ENCODE measurements at regions not wholly inside any gene's neighbourhood (a gene's known extent, or its start where the extent isn't known, plus 50 kb on each side); places are given as distances from the start of the nearest gene placed in this dataset.

DNA sequence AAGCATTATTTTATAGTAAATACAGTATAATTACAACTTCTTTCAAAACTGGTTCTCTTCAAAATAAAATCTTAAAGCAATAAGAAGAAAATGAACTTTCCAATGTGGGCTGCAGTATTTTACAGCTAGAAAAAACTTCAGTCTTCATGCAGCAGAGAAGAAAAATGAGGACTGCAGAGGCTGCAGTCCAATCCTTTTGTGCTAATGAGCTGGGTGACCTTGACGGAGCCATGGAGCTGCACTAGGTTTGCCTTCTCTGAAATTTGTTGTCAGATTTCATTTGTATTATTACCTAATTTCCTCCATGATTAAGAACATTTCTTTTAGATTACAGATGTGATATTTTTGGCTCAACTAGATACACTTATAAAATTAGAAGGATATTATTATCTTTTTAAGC lies 245.2 kb upstream of the ADAMTS3 start:
- no peak for DNase-seq
- Histone ChIP-seq H3K4me1 (ENCODE audit: control insufficient read depth in 2 of 3, insufficient read depth in 2 of 3, low read depth in 1 of 3, low read length in 3 of 3) (no peaks in the 10 kb centered on the region), H3K9me3 (ENCODE audit: control insufficient read depth in 2 of 3, insufficient read depth in 1 of 3, low read length in 3 of 3) (no peaks in the 10 kb centered on the region), H3K4me3 (ENCODE audit: low read length in 3 of 3) (no peak overlapping the region), H3K9ac (ENCODE audit: low read length in 3 of 3) (no peak overlapping the region), H3K27me3 (ENCODE audit: control insufficient read depth, insufficient read depth, low read length) (no peaks in the 10 kb centered on the region), H3K27ac (ENCODE audit: low read depth in 2 of 2, low read length in 2 of 2) (no peak overlapping the region), H3K36me3 (ENCODE audit: control insufficient read depth in 2 of 3, insufficient read depth in 3 of 3, low read length in 3 of 3) (no peaks in the 10 kb centered on the region)
- FAIRE-seq: no peak
- intact Hi-C loops (cut with DNase I): no loop called here
- TF ChIP-seq, protein P1, sequence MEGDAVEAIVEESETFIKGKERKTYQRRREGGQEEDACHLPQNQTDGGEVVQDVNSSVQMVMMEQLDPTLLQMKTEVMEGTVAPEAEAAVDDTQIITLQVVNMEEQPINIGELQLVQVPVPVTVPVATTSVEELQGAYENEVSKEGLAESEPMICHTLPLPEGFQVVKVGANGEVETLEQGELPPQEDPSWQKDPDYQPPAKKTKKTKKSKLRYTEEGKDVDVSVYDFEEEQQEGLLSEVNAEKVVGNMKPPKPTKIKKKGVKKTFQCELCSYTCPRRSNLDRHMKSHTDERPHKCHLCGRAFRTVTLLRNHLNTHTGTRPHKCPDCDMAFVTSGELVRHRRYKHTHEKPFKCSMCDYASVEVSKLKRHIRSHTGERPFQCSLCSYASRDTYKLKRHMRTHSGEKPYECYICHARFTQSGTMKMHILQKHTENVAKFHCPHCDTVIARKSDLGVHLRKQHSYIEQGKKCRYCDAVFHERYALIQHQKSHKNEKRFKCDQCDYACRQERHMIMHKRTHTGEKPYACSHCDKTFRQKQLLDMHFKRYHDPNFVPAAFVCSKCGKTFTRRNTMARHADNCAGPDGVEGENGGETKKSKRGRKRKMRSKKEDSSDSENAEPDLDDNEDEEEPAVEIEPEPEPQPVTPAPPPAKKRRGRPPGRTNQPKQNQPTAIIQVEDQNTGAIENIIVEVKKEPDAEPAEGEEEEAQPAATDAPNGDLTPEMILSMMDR (IDR thresholded peaks at IDR 0.05; ENCODE audit: borderline replicate concordance, extremely low read depth, insufficient read depth): no peak

DNA sequence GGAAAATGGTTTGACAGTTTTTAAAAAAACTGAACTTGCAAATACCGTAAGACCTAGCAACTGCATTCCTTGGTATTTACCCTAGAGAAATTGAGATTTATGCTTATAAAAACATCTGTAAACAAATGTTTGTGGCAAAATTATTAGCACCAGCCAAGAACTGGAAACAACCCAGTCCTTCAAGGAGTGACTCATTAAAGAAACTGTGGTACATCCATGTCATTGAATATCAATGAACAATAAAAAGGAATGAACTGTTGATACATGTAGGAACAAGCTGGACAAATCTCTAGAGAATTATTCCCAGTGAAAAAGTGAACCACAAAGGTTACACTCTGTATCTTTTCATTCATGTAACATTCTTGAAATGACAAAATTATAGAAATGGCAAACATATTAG lies 240.2 kb upstream of the ADAMTS3 start:
- no peak overlapping the region for H3K4me3 ChIP-seq (ENCODE audit: low read length in 3 of 3)
- H3K9me3 ChIP-seq (ENCODE audit: control insufficient read depth in 2 of 3, insufficient read depth in 1 of 3, low read length in 3 of 3): no peaks in the 10 kb centered on the region
- no peaks in the 10 kb centered on the region for H3K4me1 ChIP-seq (ENCODE audit: control insufficient read depth in 2 of 3, insufficient read depth in 2 of 3, low read depth in 1 of 3, low read length in 3 of 3)
- no peak overlapping the region for H3K27ac ChIP-seq (ENCODE audit: low read depth in 2 of 2, low read length in 2 of 2)
- no peak overlapping the region for H3K9ac ChIP-seq (ENCODE audit: low read length in 3 of 3)
- TF ChIP-seq, protein P1 (IDR thresholded peaks at IDR 0.05; ENCODE audit: borderline replicate concordance, extremely low read depth, insufficient read depth): no peak
- FAIRE-seq: no peak
- H3K27me3 ChIP-seq (ENCODE audit: control insufficient read depth, insufficient read depth, low read length): no peaks in the 10 kb centered on the region
- no peaks in the 10 kb centered on the region for H3K36me3 ChIP-seq (ENCODE audit: control insufficient read depth in 2 of 3, insufficient read depth in 3 of 3, low read length in 3 of 3)
- intact Hi-C loops (cut with DNase I): no loop called here
- no peak for DNase-seq

DNA sequence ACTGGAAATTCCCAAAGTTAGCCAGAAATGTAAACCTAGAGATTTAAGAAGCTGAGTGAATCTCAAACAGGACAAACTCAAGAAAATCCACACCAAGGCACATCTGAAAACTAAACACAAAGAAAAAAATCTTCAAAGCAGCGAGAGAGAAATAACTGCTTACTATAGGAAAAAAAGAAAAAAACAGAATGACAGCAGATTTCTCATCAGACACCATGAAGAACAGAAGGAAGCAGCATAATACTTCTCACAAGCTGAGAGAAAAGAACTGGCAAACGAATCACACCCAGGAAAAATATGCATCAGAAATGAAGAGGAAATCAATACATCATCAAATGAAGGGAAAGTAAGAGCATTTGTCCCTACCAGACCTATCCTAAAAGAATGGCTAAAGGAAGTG lies 236.3 kb upstream of the ADAMTS3 start:
- Histone ChIP-seq H3K9me3 (ENCODE audit: control insufficient read depth in 2 of 3, insufficient read depth in 1 of 3, low read length in 3 of 3) (no peaks in the 10 kb centered on the region), H3K27me3 (ENCODE audit: control insufficient read depth, insufficient read depth, low read length) (no peaks in the 10 kb centered on the region), H3K4me1 (ENCODE audit: control insufficient read depth in 2 of 3, insufficient read depth in 2 of 3, low read depth in 1 of 3, low read length in 3 of 3) (no peaks in the 10 kb centered on the region), H3K9ac (ENCODE audit: low read length in 3 of 3) (no peak overlapping the region), H3K4me3 (ENCODE audit: low read length in 3 of 3) (no peak overlapping the region), H3K36me3 (ENCODE audit: control insufficient read depth in 2 of 3, insufficient read depth in 3 of 3, low read length in 3 of 3) (no peaks in the 10 kb centered on the region), H3K27ac (ENCODE audit: low read depth in 2 of 2, low read length in 2 of 2) (no peak overlapping the region)
- FAIRE-seq (no peak), DNase-seq (no peak)
- TF ChIP-seq, protein P1 (IDR thresholded peaks at IDR 0.05; ENCODE audit: borderline replicate concordance, extremely low read depth, insufficient read depth): no peak
- intact Hi-C loops (cut with DNase I): no loop called here

DNA sequence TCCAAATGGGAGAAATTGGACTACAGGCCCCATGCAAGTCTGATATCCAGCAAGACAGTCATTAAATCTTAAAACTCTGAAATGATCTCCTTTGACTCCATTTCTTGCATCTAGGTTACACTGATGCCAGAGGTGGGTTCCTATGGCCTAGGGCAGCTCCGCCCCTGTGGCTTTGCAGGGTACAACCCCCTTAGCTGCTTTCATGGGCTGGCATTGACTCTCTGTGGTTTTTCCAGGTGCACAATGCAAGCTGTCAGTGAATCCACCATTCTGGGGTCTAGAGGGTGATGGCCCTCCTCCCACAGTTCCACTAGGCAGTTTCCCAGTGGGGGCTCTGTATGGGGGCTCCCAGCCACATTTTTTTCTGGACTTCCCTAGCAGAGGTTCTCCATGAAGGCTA lies 228.5 kb upstream of the ADAMTS3 start:
- no peaks in the 10 kb centered on the region for H3K36me3 ChIP-seq (ENCODE audit: control insufficient read depth in 2 of 3, insufficient read depth in 3 of 3, low read length in 3 of 3)
- no peaks in the 10 kb centered on the region for H3K27me3 ChIP-seq (ENCODE audit: control insufficient read depth, insufficient read depth, low read length)
- H3K4me1 ChIP-seq (ENCODE audit: control insufficient read depth in 2 of 3, insufficient read depth in 2 of 3, low read depth in 1 of 3, low read length in 3 of 3): no peaks in the 10 kb centered on the region
- no peak for FAIRE-seq
- no peak overlapping the region for H3K27ac ChIP-seq (ENCODE audit: low read depth in 2 of 2, low read length in 2 of 2)
- no peaks in the 10 kb centered on the region for H3K9me3 ChIP-seq (ENCODE audit: control insufficient read depth in 2 of 3, insufficient read depth in 1 of 3, low read length in 3 of 3)
- no peak overlapping the region for H3K9ac ChIP-seq (ENCODE audit: low read length in 3 of 3)
- intact Hi-C loops (cut with DNase I): no loop called here
- no peak for DNase-seq
- no peak overlapping the region for H3K4me3 ChIP-seq (ENCODE audit: low read length in 3 of 3)
- TF ChIP-seq, protein P1 (IDR thresholded peaks at IDR 0.05; ENCODE audit: borderline replicate concordance, extremely low read depth, insufficient read depth): no peak
